ENCODE measurements at regions not wholly inside any gene's neighbourhood (a gene's known extent, or its start where the extent isn't known, plus 50 kb on each side); places are given as distances from the start of the nearest gene placed in this dataset.
"Not testable (repeated sequence)": the region's sequence is repeated elsewhere in the genome, so short reads cannot be mapped to it uniquely, and the experiment has no call there.

GRCh38 chr2:167745667-167746066, 501.7 kb downstream of the STK39 start:
- no peak for FAIRE-seq

GRCh38 chr2:167739921-167740320, 507.5 kb downstream of the STK39 start:
- not testable (repeated sequence) for FAIRE-seq

- FAIRE-seq, result no peak
Measured at GRCh38 chr2:167733747-167734146, 513.6 kb downstream of the STK39 start.

- FAIRE-seq, result no peak
Measured at GRCh38 chr2:167732326-167732725, 515.1 kb downstream of the STK39 start.

- no peak for FAIRE-seq
Measured at GRCh38 chr2:167729911-167730310, 517.5 kb downstream of the STK39 start.

- FAIRE-seq, result no peak
Measured at GRCh38 chr2:167726788-167727187, 520.6 kb downstream of the STK39 start.

- no peak for FAIRE-seq
Measured at GRCh38 chr2:167721593-167721992, 525.8 kb downstream of the STK39 start.

- no peak for FAIRE-seq
Measured at GRCh38 chr2:167719410-167719809, 528.0 kb downstream of the STK39 start.

- no peak for FAIRE-seq
Measured at GRCh38 chr2:167718560-167718959, 528.8 kb downstream of the STK39 start.

- FAIRE-seq, result no peak
Measured at GRCh38 chr2:167715932-167716331, 531.5 kb downstream of the STK39 start.

- FAIRE-seq, result not testable (repeated sequence)
Measured at GRCh38 chr2:167715498-167715897, 531.9 kb downstream of the STK39 start.

GRCh38 chr2:167712275-167712674, 535.1 kb downstream of the STK39 start:
- no peak for FAIRE-seq

GRCh38 chr2:167708998-167709397, 538.4 kb downstream of the STK39 start:
- FAIRE-seq, result no peak

- FAIRE-seq, result no peak
Measured at GRCh38 chr2:167706800-167707199, 540.6 kb downstream of the STK39 start.

GRCh38 chr2:167703441-167703840, 544.0 kb downstream of the STK39 start:
- FAIRE-seq, result no peak

GRCh38 chr2:167702227-167702626, 545.2 kb downstream of the STK39 start:
- no peak for FAIRE-seq

- FAIRE-seq, result no peak
Measured at GRCh38 chr2:167701651-167702050, 545.7 kb downstream of the STK39 start.

- FAIRE-seq, result no peak
Measured at GRCh38 chr2:167697948-167698347, 549.4 kb downstream of the STK39 start.

- FAIRE-seq, result no peak
Measured at GRCh38 chr2:167697194-167697593, 550.2 kb downstream of the STK39 start.

- FAIRE-seq, result no peak
Measured at GRCh38 chr2:167692936-167693335, 554.5 kb downstream of the STK39 start.

GRCh38 chr2:167692191-167692590, 555.2 kb downstream of the STK39 start:
- FAIRE-seq, result no peak

- no peak for FAIRE-seq
Measured at GRCh38 chr2:167689444-167689843, 558.0 kb downstream of the STK39 start.

- no peak for FAIRE-seq
Measured at GRCh38 chr2:167686691-167687090, 560.7 kb downstream of the STK39 start.

- FAIRE-seq, result no peak
Measured at GRCh38 chr2:167681234-167682015, 566.0 kb downstream of the STK39 start.

GRCh38 chr2:167678158-167678557, 569.2 kb downstream of the STK39 start:
- FAIRE-seq, result no peak
